ENCODE measurements at regions not wholly inside any gene's neighbourhood (a gene's known extent, or its start where the extent isn't known, plus 50 kb on each side); places are given as distances from the start of the nearest gene placed in this dataset.

GRCh38 chr2:160558531-160558930, 64.9 kb upstream of the RBMS1 start:
- H3K27ac ChIP-seq (ENCODE audit: low read depth in 1 of 2, low read length in 1 of 2), result no peak overlapping the region
- TF ChIP-seq CTCF (IDR thresholded peaks at IDR 0.05; ENCODE audit: control extremely low read depth, extremely low read depth), result no peak
- no peaks in the 10 kb centered on the region for H3K27me3 ChIP-seq (ENCODE audit: control insufficient read depth in 3 of 3, insufficient read depth in 3 of 3, low read length in 2 of 3)
- no peaks in the 10 kb centered on the region for H3K36me3 ChIP-seq (ENCODE audit: control insufficient read depth in 4 of 4, insufficient read depth in 4 of 4, low read length in 4 of 4)
- DNase-seq, result no peak
- no peaks in the 10 kb centered on the region for H3K9me3 ChIP-seq (ENCODE audit: control insufficient read depth in 4 of 4, insufficient read depth in 3 of 4, low read length in 3 of 4)
- no peak for ATAC-seq (ENCODE audit: insufficient read depth, low FRiP score)
- H3K4me1 ChIP-seq (ENCODE audit: control insufficient read depth in 5 of 5, insufficient read depth in 5 of 5, low read length in 5 of 5), result no peaks in the 10 kb centered on the region
- WGBS, 2 donors, result 70 to 78% methylated on average over 5 of the region's 5 CpGs
- no peak overlapping the region for H3K4me3 ChIP-seq
- no peak overlapping the region for H3K9ac ChIP-seq (ENCODE audit: insufficient read depth in 1 of 2, low read length in 2 of 2)

GRCh38 chr2:160561551-160562295, 68.1 kb upstream of the RBMS1 start:
- Histone ChIP-seq H3K36me3 (ENCODE audit: control insufficient read depth in 4 of 4, insufficient read depth in 4 of 4, low read length in 4 of 4) (no peaks in the 10 kb centered on the region), H3K9ac (ENCODE audit: insufficient read depth in 1 of 2, low read length in 2 of 2) (no peak overlapping the region), H3K9me3 (ENCODE audit: control insufficient read depth in 4 of 4, insufficient read depth in 3 of 4, low read length in 3 of 4) (no peaks in the 10 kb centered on the region), H3K4me3 (no peak overlapping the region), H3K4me1 (ENCODE audit: control insufficient read depth in 5 of 5, insufficient read depth in 5 of 5, low read length in 5 of 5) (peaks cover 0 to 6% (median 0%) of the 10 kb centered on the region in 5 donors), H3K27me3 (ENCODE audit: control insufficient read depth in 3 of 3, insufficient read depth in 3 of 3, low read length in 2 of 3) (no peaks in the 10 kb centered on the region), H3K27ac (ENCODE audit: low read depth in 1 of 2, low read length in 1 of 2) (no peak overlapping the region)
- ATAC-seq (ENCODE audit: insufficient read depth, low FRiP score) (peak; percentile 34), DNase-seq (no peak)
- WGBS, 2 donors, result 48 to 58% methylated on average over 4 of the region's 4 CpGs
- TF ChIP-seq CTCF (IDR thresholded peaks at IDR 0.05; ENCODE audit: control extremely low read depth, extremely low read depth), result no peak

- H3K36me3 ChIP-seq (ENCODE audit: control insufficient read depth in 4 of 4, insufficient read depth in 4 of 4, low read length in 4 of 4), result no peaks in the 10 kb centered on the region
- H3K27me3 ChIP-seq (ENCODE audit: control insufficient read depth in 3 of 3, insufficient read depth in 3 of 3, low read length in 2 of 3), result no peaks in the 10 kb centered on the region
- no peak overlapping the region for H3K9ac ChIP-seq (ENCODE audit: insufficient read depth in 1 of 2, low read length in 2 of 2)
- ATAC-seq (ENCODE audit: insufficient read depth, low FRiP score) (no peak), DNase-seq (no peak)
- no peak overlapping the region for H3K4me3 ChIP-seq
- no peak for TF ChIP-seq CTCF (IDR thresholded peaks at IDR 0.05; ENCODE audit: control extremely low read depth, extremely low read depth)
- no peaks in the 10 kb centered on the region for H3K9me3 ChIP-seq (ENCODE audit: control insufficient read depth in 4 of 4, insufficient read depth in 3 of 4, low read length in 3 of 4)
- peaks cover 0 to 6% (median 0%) of the 10 kb centered on the region in 5 donors for H3K4me1 ChIP-seq (ENCODE audit: control insufficient read depth in 5 of 5, insufficient read depth in 5 of 5, low read length in 5 of 5)
- H3K27ac ChIP-seq (ENCODE audit: low read depth in 1 of 2, low read length in 1 of 2), result no peak overlapping the region
- 93 to 95% methylated on average over 2 of the region's 2 CpGs for WGBS, 2 donors
Observed at GRCh38 chr2:160562730-160563129, 69.1 kb upstream of the RBMS1 start.

GRCh38 chr2:160564591-160564990, 71.0 kb upstream of the RBMS1 start:
- no peak overlapping the region for H3K9ac ChIP-seq (ENCODE audit: insufficient read depth in 1 of 2, low read length in 2 of 2)
- H3K4me3 ChIP-seq, result no peak overlapping the region
- H3K36me3 ChIP-seq (ENCODE audit: control insufficient read depth in 4 of 4, insufficient read depth in 4 of 4, low read length in 4 of 4), result no peaks in the 10 kb centered on the region
- no peak for TF ChIP-seq CTCF (IDR thresholded peaks at IDR 0.05; ENCODE audit: control extremely low read depth, extremely low read depth)
- H3K4me1 ChIP-seq (ENCODE audit: control insufficient read depth in 5 of 5, insufficient read depth in 5 of 5, low read length in 5 of 5), result peaks cover 0 to 6% (median 0%) of the 10 kb centered on the region in 5 donors
- peak in 2 of 3 donors; percentile 54 for DNase-seq
- H3K27ac ChIP-seq (ENCODE audit: low read depth in 1 of 2, low read length in 1 of 2), result no peak overlapping the region
- H3K27me3 ChIP-seq (ENCODE audit: control insufficient read depth in 3 of 3, insufficient read depth in 3 of 3, low read length in 2 of 3), result no peaks in the 10 kb centered on the region
- peaks cover 0 to 1% (median 0%) of the 10 kb centered on the region in 4 donors for H3K9me3 ChIP-seq (ENCODE audit: control insufficient read depth in 4 of 4, insufficient read depth in 3 of 4, low read length in 3 of 4)
- no peak for ATAC-seq (ENCODE audit: insufficient read depth, low FRiP score)
